NB4 (cell line): ENCODE measurements at regions not wholly inside any gene's neighbourhood (a gene's known extent, or its start where the extent isn't known, plus 50 kb on each side); places are given as distances from the start of the nearest gene placed in this dataset.

ENCODE experiments used
- POLR2A ChIP-seq: IDR thresholded peaks from 2 replicates; pipeline ENCODE4 v1.6.1; 2011; ENCODE audit warnings: mild to moderate bottlenecking; ENCODE audit not compliant: insufficient read length; ENCODE audit errors: extremely low read depth
- TF ChIP-seq, protein P1 (sequence below): IDR thresholded peaks from one replicate; pipeline ENCODE4 v1.5.1; 2012; ENCODE audit warnings: low read depth, low read length

DNA sequence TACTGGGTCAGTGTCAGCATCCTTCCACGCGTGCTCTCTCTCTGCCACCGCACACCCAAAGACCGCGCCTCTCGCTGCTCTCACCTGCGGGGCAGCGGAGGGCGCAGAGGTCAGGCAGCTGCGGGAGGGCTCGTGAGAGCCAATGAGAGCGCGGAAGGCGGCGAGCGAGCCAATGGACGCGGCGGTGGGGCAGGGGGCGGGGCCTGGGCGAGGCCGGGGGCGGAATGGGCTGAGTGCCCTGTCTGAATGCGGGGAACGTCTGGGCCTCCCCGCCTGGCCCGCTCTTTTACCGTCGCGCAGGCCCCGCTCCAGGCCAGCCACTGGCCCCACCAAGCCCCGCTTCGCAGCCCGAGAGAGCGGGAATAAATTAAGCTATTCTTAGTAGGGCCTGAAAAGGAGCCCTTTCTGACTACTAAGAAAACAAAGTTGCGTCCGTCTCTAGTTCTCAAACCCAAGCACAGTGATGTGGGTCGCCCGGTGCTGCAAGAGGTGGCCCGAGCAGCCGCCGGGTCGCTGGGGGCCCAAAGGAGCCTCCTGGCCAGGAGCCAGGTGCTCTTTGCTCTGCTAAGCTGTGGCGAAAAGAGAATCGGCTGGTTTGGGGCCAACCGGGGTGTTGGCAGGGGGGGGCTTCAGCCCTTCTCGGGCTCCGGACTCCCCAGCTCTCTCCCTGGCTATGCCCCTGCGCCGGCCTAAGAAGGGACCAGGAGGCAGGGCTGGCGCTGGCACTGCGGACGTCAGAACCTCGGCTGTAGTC, 81.1 kb upstream of the GLI2 start:
- TF ChIP-seq, protein P1, sequence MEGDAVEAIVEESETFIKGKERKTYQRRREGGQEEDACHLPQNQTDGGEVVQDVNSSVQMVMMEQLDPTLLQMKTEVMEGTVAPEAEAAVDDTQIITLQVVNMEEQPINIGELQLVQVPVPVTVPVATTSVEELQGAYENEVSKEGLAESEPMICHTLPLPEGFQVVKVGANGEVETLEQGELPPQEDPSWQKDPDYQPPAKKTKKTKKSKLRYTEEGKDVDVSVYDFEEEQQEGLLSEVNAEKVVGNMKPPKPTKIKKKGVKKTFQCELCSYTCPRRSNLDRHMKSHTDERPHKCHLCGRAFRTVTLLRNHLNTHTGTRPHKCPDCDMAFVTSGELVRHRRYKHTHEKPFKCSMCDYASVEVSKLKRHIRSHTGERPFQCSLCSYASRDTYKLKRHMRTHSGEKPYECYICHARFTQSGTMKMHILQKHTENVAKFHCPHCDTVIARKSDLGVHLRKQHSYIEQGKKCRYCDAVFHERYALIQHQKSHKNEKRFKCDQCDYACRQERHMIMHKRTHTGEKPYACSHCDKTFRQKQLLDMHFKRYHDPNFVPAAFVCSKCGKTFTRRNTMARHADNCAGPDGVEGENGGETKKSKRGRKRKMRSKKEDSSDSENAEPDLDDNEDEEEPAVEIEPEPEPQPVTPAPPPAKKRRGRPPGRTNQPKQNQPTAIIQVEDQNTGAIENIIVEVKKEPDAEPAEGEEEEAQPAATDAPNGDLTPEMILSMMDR, result no peak
- no peak for TF ChIP-seq POLR2A
